ENCODE measurements at regions not wholly inside any gene's neighbourhood (a gene's known extent, or its start where the extent isn't known, plus 50 kb on each side); places are given as distances from the start of the nearest gene placed in this dataset.

GRCh38 chr10:55305285-55305684, 504.3 kb upstream of the PCDH15 start:
- POLR2A ChIA-PET, result no interaction called here
- intact Hi-C loops (cut with DNase I, micrococcal nuclease), result no loop called here
- H3K4me1 Mint-ChIP-seq (ENCODE audit: low read depth), result no peaks in the 10 kb centered on the region
- no peaks in the 10 kb centered on the region for H3K36me3 Mint-ChIP-seq (ENCODE audit: low read depth)
- no peak overlapping the region for H3K27ac ChIP-seq (ENCODE audit: low read depth in 1 of 2, low read length in 2 of 2)
- no peaks in the 10 kb centered on the region for H3K27me3 ChIP-seq (ENCODE audit: control insufficient read depth in 1 of 2, insufficient read depth in 2 of 2, low read length in 2 of 2)
- H3K9me3 Mint-ChIP-seq, result peaks cover 6% of the 10 kb centered on the region
- no peak overlapping the region for H3K27ac Mint-ChIP-seq
- no peak for DNase-seq
- no peak overlapping the region for H3K4me3 Mint-ChIP-seq
- CTCF ChIA-PET, result no interaction called here
- H3K27me3 Mint-ChIP-seq, result no peaks in the 10 kb centered on the region
- H3K4me1 ChIP-seq (ENCODE audit: insufficient read depth, low read length), result no peaks in the 10 kb centered on the region
- no peaks in the 10 kb centered on the region for H3K36me3 ChIP-seq (ENCODE audit: insufficient read depth, low read length)
- no peak overlapping the region for H3K4me3 ChIP-seq (ENCODE audit: low read length)
- peaks cover 0 to 7% of the 10 kb centered on the region in 2 experiments for H3K9me3 ChIP-seq (ENCODE audit: control insufficient read depth in 1 of 2, insufficient read depth in 1 of 2, low read length in 2 of 2)
- no peak for TF ChIP-seq CTCF (IDR thresholded peaks at IDR 0.05)
- ATAC-seq (ENCODE audit: poor library complexity), result no peak

- no peaks in the 10 kb centered on the region for H3K36me3 ChIP-seq (ENCODE audit: insufficient read depth, low read length)
- Mint-ChIP-seq H3K9me3 (peaks cover 19% of the 10 kb centered on the region), H3K36me3 (ENCODE audit: low read depth) (no peaks in the 10 kb centered on the region), H3K27me3 (no peaks in the 10 kb centered on the region), H3K4me3 (no peak overlapping the region), H3K4me1 (ENCODE audit: low read depth) (no peaks in the 10 kb centered on the region), H3K27ac (no peak overlapping the region)
- ATAC-seq (ENCODE audit: poor library complexity) (no peak), DNase-seq (no peak)
- H3K27ac ChIP-seq (ENCODE audit: low read depth in 1 of 2, low read length in 2 of 2), result no peak overlapping the region
- CTCF ChIA-PET, result no interaction called here
- no peaks in the 10 kb centered on the region for H3K27me3 ChIP-seq (ENCODE audit: control insufficient read depth in 1 of 2, insufficient read depth in 2 of 2, low read length in 2 of 2)
- POLR2A ChIA-PET, result no interaction called here
- intact Hi-C loops (cut with DNase I, micrococcal nuclease), result no loop called here
- no peak for TF ChIP-seq CTCF (IDR thresholded peaks at IDR 0.05)
- no peaks in the 10 kb centered on the region for H3K4me1 ChIP-seq (ENCODE audit: insufficient read depth, low read length)
- no peak overlapping the region for H3K4me3 ChIP-seq (ENCODE audit: low read length)
- H3K9me3 ChIP-seq (ENCODE audit: control insufficient read depth in 1 of 2, insufficient read depth in 1 of 2, low read length in 2 of 2), result peaks cover 0 to under 1% of the 10 kb centered on the region in 2 experiments
Measured at GRCh38 chr10:55287346-55287745, 486.3 kb upstream of the PCDH15 start.

- POLR2A ChIA-PET, result no interaction called here
- Mint-ChIP-seq H3K27me3 (no peaks in the 10 kb centered on the region), H3K9me3 (peaks cover 5% of the 10 kb centered on the region), H3K36me3 (ENCODE audit: low read depth) (no peaks in the 10 kb centered on the region), H3K4me3 (no peak overlapping the region), H3K4me1 (ENCODE audit: low read depth) (no peaks in the 10 kb centered on the region), H3K27ac (no peak overlapping the region)
- CTCF ChIA-PET, result interaction anchor here (1.2 kb wide), 1 partner anchor 9 kb away, joined by 4 read pairs; no protein-coding TSS in a partner anchor
- DNase-seq, result no peak
- no peak for ATAC-seq (ENCODE audit: poor library complexity)
- Histone ChIP-seq H3K27me3 (ENCODE audit: control insufficient read depth in 1 of 2, insufficient read depth in 2 of 2, low read length in 2 of 2) (no peaks in the 10 kb centered on the region), H3K4me3 (ENCODE audit: low read length) (no peak overlapping the region), H3K27ac (ENCODE audit: low read depth in 1 of 2, low read length in 2 of 2) (no peak overlapping the region), H3K4me1 (ENCODE audit: insufficient read depth, low read length) (no peaks in the 10 kb centered on the region), H3K9me3 (ENCODE audit: control insufficient read depth in 1 of 2, insufficient read depth in 1 of 2, low read length in 2 of 2) (peaks cover 0 to 4% of the 10 kb centered on the region in 2 experiments), H3K36me3 (ENCODE audit: insufficient read depth, low read length) (no peaks in the 10 kb centered on the region)
- no peak for TF ChIP-seq CTCF (IDR thresholded peaks at IDR 0.05)
- intact Hi-C loops (cut with DNase I, micrococcal nuclease), result no loop called here
Measured at GRCh38 chr10:55283031-55283430, 482.0 kb upstream of the PCDH15 start.
